ENCODE measurements at regions not wholly inside any gene's neighbourhood (a gene's known extent, or its start where the extent isn't known, plus 50 kb on each side); places are given as distances from the start of the nearest gene placed in this dataset.

GRCh38 chr3:194219826-194220410 lies 84.0 kb downstream of the HES1 start:
- DNase-seq, result no peak

- no peak for DNase-seq
These were observed 85.0 kb downstream of the HES1 start for GRCh38 chr3:194220901-194221326.

GRCh38 chr3:194221336-194221735 lies 85.4 kb downstream of the HES1 start:
- DNase-seq, result no peak

- no peak for DNase-seq
These were observed 88.0 kb downstream of the HES1 start for GRCh38 chr3:194223951-194224350.

- no peak for DNase-seq
These were observed 88.8 kb downstream of the HES1 start for GRCh38 chr3:194224471-194225417.

GRCh38 chr3:194225418-194225812 lies 89.5 kb downstream of the HES1 start:
- DNase-seq, result no peak

- DNase-seq, result no peak
These were observed 90.2 kb downstream of the HES1 start for GRCh38 chr3:194225988-194226663.

- DNase-seq, result no peak
These were observed 96.2 kb downstream of the HES1 start for GRCh38 chr3:194231929-194232832.

GRCh38 chr3:194233150-194233549 lies 97.2 kb downstream of the HES1 start:
- DNase-seq, result no peak

- no peak for DNase-seq
These were observed 99.2 kb downstream of the HES1 start for GRCh38 chr3:194235160-194235559.

- no peak for DNase-seq
These were observed 101.2 kb downstream of the HES1 start for GRCh38 chr3:194237110-194237509.

- no peak for DNase-seq
These were observed 104.8 kb downstream of the HES1 start for GRCh38 chr3:194240766-194241165.

- no peak for DNase-seq
These were observed 107.4 kb downstream of the HES1 start for GRCh38 chr3:194243172-194243837.

GRCh38 chr3:194244167-194244566 lies 107.0 kb downstream of the CPN2 start:
- DNase-seq, result no peak

GRCh38 chr3:194245474-194245873 lies 105.7 kb downstream of the CPN2 start:
- no peak for DNase-seq

- no peak for DNase-seq
These were observed 105.1 kb downstream of the CPN2 start for GRCh38 chr3:194245975-194246561.

- DNase-seq, result no peak
These were observed 104.3 kb downstream of the CPN2 start for GRCh38 chr3:194246709-194247349.

- DNase-seq, result no peak
These were observed 103.8 kb downstream of the CPN2 start for GRCh38 chr3:194247350-194247740.

GRCh38 chr3:194249323-194250097 lies 101.6 kb downstream of the CPN2 start:
- DNase-seq, result no peak
